ENCODE measurements at regions not wholly inside any gene's neighbourhood (a gene's known extent, or its start where the extent isn't known, plus 50 kb on each side); places are given as distances from the start of the nearest gene placed in this dataset.

DNA sequence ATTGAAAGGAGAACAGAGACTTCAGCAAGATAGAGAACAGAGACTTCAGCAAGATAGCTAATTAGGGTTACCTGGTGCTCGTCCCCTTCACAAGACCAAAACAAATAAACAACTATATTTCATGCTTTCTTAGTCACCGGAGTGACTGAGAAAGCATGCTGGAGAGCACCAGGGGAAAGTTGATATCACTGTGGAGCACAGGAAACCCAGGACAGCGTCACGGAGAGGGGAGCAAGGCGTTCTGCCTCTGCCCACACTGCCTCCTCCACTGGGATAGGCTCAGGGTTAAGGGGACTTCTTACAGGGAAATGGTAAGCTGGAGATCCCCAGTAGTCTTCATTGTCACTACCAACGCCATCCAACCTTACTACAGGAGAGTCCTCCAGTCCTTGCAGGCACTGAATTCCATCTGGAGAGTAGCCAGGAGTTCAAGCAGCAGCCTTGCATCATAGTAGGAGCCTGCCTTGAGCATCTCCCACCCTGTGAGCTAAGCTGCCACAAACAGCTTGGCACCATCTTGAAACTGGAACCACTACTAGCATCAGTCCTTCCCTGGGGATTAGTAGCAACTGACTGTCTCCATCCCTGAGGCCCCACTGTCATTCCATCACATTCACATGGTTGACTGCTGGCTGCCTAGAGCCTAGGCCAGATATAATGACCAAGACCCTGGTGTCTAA, 239.4 kb downstream of the PLPP3 start:
- intact Hi-C loops (cut with DNase I), result no loop called here
- DNase-seq (ENCODE audit: low spot score), result no peak
- Histone ChIP-seq H3K27ac (no peak overlapping the region), H3K36me3 (no peaks in the 10 kb centered on the region), H3K4me3 (no peak overlapping the region), H3K27me3 (replicated peaks; ENCODE audit: insufficient read depth) (no peaks in the 10 kb centered on the region), H3K4me1 (replicated peaks) (no peaks in the 10 kb centered on the region), H3K9me3 (no peaks in the 10 kb centered on the region)
- no peak for TF ChIP-seq POLR2AphosphoS5 (IDR thresholded peaks at IDR 0.05)
- TF ChIP-seq POLR2A (IDR thresholded peaks at IDR 0.05), result no peak
- TF ChIP-seq CTCF (IDR thresholded peaks at IDR 0.05), result no peak
- 85% methylated on average over 6 of the region's 6 CpGs for WGBS

DNA sequence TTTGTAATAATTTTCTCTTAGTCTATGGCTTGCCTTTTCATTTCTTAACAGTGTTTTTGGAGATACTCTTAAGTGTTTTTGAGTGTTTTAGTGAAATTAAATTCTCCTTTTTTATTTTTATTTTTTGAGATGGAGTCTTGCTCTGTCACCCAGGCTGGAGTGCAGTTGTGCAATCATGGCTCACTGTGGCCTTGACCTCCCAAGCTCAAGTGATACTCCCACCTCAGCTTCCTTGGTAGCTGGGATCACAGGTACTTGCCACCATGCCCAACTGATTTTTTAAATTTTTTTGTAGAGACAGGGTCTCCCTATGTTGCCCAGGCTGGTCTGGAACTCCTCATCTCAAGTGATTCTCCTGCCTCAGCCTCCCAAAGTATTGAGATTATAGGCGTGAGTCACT, 240.3 kb downstream of the PLPP3 start:
- no peak for DNase-seq (ENCODE audit: low spot score)
- H3K9me3 ChIP-seq, result no peaks in the 10 kb centered on the region
- no peak overlapping the region for H3K4me3 ChIP-seq
- no peaks in the 10 kb centered on the region for H3K4me1 ChIP-seq (replicated peaks)
- no peaks in the 10 kb centered on the region for H3K27me3 ChIP-seq (replicated peaks; ENCODE audit: insufficient read depth)
- H3K36me3 ChIP-seq, result no peaks in the 10 kb centered on the region
- intact Hi-C loops (cut with DNase I), result no loop called here
- no peak for TF ChIP-seq POLR2A (IDR thresholded peaks at IDR 0.05)
- TF ChIP-seq CTCF (IDR thresholded peaks at IDR 0.05), result no peak
- no peak for TF ChIP-seq POLR2AphosphoS5 (IDR thresholded peaks at IDR 0.05)
- WGBS, result 89% methylated on average over 1 of the region's 1 CpG
- H3K27ac ChIP-seq, result no peak overlapping the region

DNA sequence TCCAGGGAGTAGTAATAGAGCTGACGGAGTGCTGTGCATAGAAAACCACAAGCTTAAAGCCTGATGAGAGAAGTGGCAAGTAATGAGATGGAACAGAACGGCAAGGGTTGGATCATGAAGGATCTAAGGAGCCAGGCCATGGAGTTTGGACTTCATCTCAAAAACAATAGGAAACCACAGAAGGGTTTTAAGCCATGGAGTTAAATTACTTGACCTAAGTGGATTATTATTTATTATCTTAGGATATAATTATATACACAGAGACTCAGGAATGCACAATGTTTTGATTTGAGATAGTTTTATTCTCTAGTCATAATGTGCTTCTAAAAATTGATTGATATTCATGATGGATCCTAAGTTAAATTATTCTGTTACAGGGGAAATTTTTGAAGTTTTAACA, 242.4 kb downstream of the PLPP3 start:
- no peak overlapping the region for H3K4me3 ChIP-seq
- H3K9me3 ChIP-seq, result no peaks in the 10 kb centered on the region
- no peak overlapping the region for H3K27ac ChIP-seq
- WGBS, result 90% methylated on average over 2 of the region's 2 CpGs
- intact Hi-C loops (cut with DNase I), result no loop called here
- H3K27me3 ChIP-seq (replicated peaks; ENCODE audit: insufficient read depth), result no peaks in the 10 kb centered on the region
- no peak for DNase-seq (ENCODE audit: low spot score)
- no peaks in the 10 kb centered on the region for H3K4me1 ChIP-seq (replicated peaks)
- TF ChIP-seq CTCF (IDR thresholded peaks at IDR 0.05), result no peak
- TF ChIP-seq POLR2AphosphoS5 (IDR thresholded peaks at IDR 0.05), result no peak
- no peak for TF ChIP-seq POLR2A (IDR thresholded peaks at IDR 0.05)
- no peaks in the 10 kb centered on the region for H3K36me3 ChIP-seq

- H3K36me3 ChIP-seq, result no peaks in the 10 kb centered on the region
- intact Hi-C loops (cut with DNase I), result no loop called here
- H3K27me3 ChIP-seq (replicated peaks; ENCODE audit: insufficient read depth), result no peaks in the 10 kb centered on the region
- H3K4me3 ChIP-seq, result no peak overlapping the region
- H3K27ac ChIP-seq, result no peak overlapping the region
- no peak for DNase-seq (ENCODE audit: low spot score)
- no peaks in the 10 kb centered on the region for H3K9me3 ChIP-seq
- 84% methylated on average over 1 of the region's 1 CpG for WGBS
- no peak for TF ChIP-seq POLR2AphosphoS5 (IDR thresholded peaks at IDR 0.05)
- TF ChIP-seq POLR2A (IDR thresholded peaks at IDR 0.05), result no peak
- no peak for TF ChIP-seq CTCF (IDR thresholded peaks at IDR 0.05)
- no peaks in the 10 kb centered on the region for H3K4me1 ChIP-seq (replicated peaks)
Measured at GRCh38 chr1:56335394-56335793, 244.0 kb downstream of the PLPP3 start.

DNA sequence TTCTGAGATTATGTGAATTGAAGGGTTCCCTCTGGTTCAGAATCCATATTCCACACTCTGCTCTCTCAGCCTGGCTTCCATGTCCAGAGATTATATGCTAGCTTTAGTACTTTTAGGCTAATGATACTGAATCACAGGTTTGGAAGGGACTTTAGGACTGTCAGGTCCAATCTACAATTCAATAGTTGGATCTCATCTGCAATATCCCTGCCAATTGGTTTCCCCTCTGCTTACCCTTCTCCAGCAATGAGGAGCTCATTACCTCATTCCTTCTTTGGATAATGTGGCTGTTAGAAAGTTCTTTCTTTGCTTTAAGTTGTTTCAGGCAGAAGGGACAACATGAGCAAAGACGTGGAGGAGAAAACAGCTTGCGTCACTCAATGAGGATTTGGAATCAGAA, 245.3 kb downstream of the PLPP3 start:
- TF ChIP-seq POLR2AphosphoS5 (IDR thresholded peaks at IDR 0.05) (no peak), POLR2A (IDR thresholded peaks at IDR 0.05) (no peak), CTCF (IDR thresholded peaks at IDR 0.05) (no peak)
- no peak for DNase-seq (ENCODE audit: low spot score)
- WGBS, result 70% methylated on average over 2 of the region's 2 CpGs
- intact Hi-C loops (cut with DNase I), result no loop called here
- Histone ChIP-seq H3K4me3 (no peak overlapping the region), H3K9me3 (no peaks in the 10 kb centered on the region), H3K4me1 (replicated peaks) (no peaks in the 10 kb centered on the region), H3K27me3 (replicated peaks; ENCODE audit: insufficient read depth) (no peaks in the 10 kb centered on the region), H3K36me3 (no peaks in the 10 kb centered on the region), H3K27ac (no peak overlapping the region)

Measured in prostate gland (tissue), 2 donors.